Posterior cingulate gyrus (tissue), 11 donors: ENCODE measurements at regions not wholly inside any gene's neighbourhood (a gene's known extent, or its start where the extent isn't known, plus 50 kb on each side); places are given as distances from the start of the nearest gene placed in this dataset.
A peak's percentile ranks its signal among the peaks of the same experiment; 100 is the strongest.

Experiments used
- DNase-seq, 10 donors: peaks; one replicate each; pipeline versions ENCODE4 v3.0.0 to v3.0.0-alpha.2; 2020 to 2021; ENCODE audit warnings: mixed read lengths in 3 of 10
- intact Hi-C: fragments of 100-400 bp; cut with DNase I; formaldehyde crosslinking; loops from one replicate; pipeline ENCODE4 v1.15.1; 2023

DNA sequence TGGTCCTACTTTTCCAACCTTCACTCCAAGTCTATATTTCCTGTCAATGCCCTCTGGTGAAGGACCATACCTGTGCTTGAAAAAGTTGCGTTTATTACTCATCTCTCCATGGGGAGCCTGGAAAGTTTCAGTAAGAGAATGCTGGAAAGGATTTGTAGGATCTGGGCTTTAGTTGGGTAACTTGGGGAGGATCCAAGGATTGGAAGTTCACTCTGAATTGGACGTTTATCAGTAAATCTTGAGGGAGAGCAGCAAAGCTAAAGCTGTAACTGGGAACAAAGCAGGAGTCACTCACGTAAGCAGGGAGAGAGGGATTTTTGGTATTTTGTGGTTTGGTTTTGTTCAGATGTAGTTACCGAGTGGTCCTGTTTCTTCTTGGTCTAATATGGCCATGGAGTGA, 51.4 kb upstream of the NPVF start:
- intact Hi-C loops, result no loop called here
- DNase-seq, result no peak

DNA sequence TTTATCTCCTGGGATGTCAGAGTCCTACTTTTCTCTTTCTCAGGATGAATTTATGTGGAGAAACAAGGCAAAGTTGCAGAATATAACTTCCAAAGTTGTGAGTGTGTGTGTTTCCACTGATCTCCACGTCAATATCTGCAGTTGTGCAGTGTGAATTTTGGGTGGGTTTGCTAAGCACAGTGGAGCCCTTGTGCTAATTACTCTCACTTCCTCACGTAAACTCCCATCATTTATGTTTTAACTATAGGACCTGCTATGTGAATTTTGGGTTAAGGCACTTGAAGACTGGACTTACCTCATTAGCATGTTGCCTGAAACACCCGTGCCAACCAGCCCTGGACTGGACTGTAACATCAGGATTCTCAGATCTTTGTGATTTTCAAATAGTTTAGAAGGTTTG, 51.9 kb upstream of the NPVF start:
- no peak for DNase-seq
- intact Hi-C loops, result no loop called here

DNA sequence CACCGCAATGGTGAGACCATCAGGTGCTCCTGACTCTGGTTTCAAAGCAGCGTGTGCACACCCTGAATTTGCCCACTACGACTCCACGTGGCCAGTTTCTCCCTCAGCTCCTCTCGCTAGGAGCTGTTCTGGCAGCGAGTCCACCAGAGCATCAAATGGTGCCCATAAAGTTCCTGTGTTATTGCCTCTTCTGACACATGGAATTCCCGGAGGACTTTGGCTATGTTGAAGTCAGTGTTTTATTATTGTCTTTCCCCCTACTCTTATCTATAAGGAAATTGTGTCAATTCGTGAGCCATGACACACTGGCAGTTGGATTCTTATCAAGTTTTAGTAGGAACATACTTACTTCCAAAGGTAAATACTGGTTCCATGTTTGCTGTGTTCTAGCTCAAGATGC, 53.9 kb upstream of the NPVF start:
- DNase-seq, result no peak
- intact Hi-C loops, result no loop called here

DNA sequence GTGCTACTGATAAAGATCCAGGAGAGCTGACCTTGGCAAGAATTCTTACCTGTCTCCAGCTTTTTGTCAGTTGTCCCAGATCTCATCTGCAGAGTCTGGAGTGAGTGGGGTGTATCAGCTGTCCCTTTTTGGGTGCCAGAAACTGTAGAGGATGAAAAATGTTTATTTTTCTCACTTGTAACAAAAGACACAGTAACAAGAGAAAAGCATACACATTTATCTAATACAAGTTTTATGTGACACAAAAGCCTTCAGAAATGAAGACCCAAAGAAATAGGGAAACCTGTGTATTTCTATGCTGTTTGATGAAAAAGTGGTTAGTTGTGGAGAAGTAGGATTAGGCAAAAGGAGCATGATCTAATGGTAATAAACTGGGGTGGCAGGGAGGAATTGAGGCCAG, 58.5 kb upstream of the NPVF start:
- intact Hi-C loops, result no loop called here
- DNase-seq, result no peak

DNA sequence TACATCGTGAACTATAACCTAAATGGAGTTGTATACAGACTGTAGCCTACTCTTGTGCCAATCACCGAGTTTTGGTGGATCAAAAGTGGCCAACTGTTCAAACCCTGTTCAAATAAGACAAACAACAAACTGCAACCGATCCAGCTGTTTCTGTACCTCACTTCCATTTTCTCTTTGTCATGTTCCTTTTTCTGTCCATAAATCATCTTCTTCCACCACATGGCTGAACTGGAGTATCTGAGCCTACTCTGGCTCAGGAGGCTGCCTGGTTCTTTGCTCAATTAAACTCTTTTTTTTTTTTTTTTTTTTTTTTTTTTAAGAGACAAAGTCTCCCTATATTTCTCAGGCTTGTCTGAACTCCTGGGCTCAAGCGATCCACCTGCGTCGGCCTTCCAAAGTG, 59.0 kb upstream of the NPVF start:
- no peak for DNase-seq
- intact Hi-C loops, result no loop called here

DNA sequence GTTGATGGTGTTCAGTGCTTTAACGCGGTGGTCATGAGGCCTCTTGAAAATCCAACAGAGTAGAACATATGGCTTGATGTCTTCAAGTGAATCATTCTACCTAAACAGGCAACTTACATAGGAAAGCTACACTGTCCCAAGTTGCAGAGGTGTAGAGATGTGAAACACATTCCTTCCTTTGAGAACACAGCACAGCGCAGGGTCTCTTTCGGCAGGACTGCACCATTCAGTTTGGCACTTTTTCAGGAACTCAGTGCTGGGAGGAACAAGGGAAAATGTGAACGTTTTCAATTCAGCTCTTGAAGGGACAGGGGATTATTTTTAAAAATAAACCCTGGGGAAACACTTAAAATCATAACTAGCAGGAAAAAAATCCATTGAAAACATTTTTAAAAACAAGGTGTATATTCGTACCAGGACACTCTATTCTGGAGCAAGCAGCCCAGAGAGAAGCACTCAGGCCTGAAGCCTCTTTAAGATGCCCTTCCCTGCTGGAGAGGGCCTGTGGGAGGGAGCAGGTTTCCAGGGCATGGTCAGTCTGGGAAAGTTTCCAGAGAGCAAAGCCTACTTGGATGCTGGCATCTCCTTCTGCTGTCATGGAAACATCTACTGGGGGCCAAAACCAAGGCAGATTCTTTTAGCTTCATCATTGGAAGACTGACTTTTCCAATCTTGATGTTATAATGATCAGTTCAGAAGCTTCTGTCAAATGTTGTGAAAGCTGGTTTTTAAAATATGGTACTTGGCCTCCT, 60.4 kb upstream of the NPVF start:
- intact Hi-C loops, result no loop called here
- peak in 5 of 10 donors; percentile 17 to 82 (median 20) for DNase-seq

DNA sequence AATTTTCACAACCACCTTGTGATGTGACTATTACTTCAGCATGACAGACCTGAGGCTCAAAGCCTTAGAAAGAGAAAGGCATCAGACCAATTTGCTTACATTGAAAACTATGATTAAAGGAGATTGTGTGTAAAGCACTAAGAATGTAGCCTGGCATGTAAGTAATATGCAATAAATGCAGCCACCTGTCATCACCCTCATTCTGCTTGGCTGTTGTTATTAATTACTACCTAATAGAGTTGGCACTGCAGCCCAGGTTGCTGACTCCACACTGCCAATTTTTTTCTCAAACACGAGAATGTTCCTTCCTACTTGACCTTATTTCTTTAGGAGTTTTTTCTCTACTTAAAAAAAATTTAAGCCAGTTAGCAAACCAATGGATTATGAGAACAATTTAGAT, 61.2 kb upstream of the NPVF start:
- DNase-seq, result no peak
- intact Hi-C loops, result no loop called here

DNA sequence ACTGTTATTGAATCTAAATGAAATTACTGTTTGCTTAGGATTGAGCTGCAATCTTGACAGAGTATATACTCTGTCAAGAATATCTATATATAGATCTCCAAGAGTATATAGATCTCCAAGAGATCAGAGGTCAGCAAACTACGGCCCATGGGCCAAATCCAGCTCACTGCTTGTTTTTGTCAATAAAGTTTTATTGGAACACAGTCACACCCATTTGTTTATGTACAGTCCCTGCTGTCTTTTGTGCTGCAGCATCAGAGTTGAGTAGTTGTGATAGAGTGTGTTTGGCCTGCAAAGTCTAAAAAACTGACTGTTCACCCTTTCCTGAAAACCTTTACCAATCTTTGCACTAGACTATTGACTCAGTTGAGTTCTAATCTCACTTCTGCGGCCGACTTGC, 66.3 kb upstream of the NPVF start:
- no peak for DNase-seq
- intact Hi-C loops, result no loop called here

DNA sequence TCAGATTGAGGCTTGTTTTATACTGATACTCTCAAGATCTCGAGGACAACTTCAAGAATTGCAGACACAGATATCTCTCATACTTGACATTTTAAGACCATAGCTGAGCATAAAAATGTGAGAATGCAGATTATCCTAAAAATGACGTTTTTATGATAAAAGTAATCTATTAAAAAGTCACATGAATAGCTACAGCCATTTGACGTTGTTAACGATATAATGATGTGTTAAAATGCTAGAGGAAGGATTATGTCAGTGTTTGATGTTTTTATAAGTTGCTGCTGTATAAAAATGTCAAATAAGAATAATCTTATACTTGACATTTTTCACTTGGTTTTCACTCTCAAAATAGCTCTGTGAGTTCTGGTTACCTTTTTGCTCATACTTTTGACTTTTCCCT, 67.1 kb upstream of the NPVF start:
- DNase-seq, result no peak
- intact Hi-C loops, result no loop called here

DNA sequence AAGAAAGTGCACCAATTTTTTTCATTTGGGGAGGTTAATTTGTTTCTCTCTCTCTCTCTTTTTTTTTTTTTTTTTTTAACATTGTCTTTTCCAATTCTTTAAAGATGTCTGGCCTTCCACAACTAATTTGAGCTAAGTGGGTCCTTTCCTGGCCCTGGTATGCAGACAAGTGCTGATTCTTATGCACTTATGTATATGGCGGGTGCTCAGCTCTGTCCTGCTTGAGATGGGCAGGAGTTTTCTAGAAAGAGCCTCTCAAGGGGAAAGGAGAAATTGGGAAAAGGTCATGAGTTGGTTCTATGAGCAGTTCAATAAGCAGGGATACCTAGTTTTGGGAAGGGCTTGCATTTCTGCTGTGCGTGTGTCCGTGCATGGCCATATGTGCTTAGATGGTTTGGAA, 67.8 kb upstream of the NPVF start:
- intact Hi-C loops, result no loop called here
- no peak for DNase-seq

DNA sequence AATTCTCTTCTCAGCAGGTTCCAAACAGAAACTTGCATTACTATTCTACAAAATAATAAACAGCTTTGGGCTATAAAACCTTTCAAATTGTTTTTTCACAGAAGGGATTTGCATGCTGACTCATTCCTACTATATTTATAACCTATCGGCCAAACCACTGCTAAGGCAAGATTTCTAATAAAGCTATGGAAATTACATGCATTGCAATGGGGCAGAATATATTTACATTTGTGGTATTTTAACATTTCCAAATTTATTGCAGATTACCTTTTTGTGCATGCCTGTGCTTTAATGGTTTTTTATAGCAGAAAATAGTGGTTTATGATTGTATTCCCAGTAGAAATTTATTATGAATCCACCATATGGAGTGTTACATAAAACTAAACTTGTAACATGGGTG, 69.0 kb upstream of the NPVF start:
- DNase-seq, result no peak

DNA sequence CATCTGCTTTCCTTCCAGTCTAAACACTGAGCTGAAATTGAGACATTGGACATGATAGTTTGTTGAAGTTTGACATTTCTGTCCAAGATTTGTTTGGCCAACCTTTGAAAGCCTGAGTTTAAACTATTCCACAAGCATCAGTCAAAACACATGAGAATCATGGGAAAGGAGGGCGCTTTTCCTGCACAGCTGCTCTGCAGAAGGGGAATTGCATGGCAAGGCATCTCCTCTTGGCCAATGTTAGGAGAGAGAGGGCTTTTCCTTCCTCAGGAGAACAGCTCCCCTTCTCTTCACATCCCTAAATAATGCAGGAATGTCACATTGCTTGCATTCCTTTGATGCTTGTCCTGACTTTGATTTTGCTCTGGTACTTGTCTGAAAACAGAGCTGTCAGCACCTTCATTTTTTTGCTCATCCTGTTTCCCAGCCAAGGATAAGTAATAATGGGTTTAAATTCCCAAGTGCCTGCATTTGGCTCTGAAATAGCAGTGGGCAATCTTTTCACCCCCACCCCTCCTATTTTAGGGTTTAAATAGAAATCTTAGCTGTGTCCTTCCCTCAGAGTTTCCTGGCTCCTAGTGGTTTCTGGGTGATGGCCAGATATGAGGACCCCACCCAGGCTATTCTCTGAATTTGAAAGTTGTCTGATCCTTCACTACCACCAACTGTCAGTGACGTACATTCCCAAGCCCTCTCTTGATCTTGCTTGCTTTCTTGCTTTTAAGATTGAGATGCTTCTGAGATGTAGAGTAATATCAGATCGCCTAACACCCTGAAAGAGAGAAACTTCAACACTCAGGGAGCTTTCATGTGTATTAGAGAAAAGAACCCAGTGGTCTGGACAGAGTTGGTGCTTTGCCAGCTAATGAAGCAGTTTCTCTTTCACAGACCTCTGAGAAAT, 75.2 kb upstream of the NPVF start:
- DNase-seq, result no peak
- intact Hi-C loops, result no loop called here

More for the DNA sequence above, 69.0 kb upstream of the NPVF start:
- intact Hi-C loops, result no loop called here

DNA sequence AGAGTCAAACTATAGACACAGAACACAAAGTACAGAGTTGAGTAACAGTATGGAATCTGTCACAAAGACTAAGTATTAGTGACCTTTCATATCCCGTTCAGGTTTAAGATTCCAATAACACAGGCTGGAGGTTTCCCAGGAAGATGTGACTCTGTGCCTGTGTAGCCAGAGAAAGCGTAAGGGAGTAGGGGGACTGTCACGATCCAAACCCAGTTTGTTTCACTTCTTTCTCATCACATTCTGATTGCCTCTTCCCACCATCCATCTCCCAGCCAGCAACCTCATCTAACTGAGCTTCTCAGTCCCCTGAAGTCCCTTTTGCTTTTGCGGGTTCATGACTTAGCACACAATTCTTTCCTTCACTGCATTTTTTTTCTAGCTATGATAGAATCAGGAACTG, 76.4 kb upstream of the NPVF start:
- no peak for DNase-seq
- intact Hi-C loops, result no loop called here

DNA sequence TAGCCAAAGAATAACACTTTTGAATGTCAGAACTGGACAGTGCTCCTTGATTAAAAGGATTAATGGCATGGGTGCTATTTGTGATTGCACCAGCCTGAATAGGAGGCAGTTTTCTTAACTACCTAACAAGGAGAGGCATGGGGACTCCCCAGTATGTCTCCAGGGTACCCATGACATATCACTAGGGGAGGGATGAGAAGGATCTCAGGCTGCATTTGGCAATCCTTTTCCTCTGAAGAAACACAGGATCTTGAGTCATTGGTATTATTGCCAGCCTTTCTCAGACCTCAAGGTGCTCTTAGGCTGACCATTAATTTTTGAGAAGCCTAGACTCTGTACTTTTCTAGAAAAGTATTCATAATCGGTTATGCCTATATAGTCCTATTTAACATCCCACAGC, 77.5 kb upstream of the NPVF start:
- intact Hi-C loops, result no loop called here
- DNase-seq, result no peak

DNA sequence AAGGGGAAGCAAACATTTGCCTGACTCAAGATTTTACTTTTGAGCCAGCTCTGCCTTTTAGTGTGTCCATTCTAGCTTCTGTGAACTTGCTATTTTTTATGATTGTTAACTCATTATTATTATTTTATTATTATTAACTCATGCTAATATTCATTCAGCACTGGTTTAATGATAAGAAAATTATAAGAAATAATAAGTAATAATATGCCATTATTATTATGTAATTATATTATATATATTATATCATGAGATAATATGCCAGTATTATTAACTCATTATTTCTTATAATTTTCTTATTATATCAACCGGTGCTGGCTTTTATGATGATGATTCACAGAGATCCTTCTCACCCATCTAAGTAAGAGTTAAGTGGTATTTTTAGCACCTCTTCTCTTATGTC, 79.3 kb upstream of the NPVF start:
- intact Hi-C loops, result no loop called here
- no peak for DNase-seq

DNA sequence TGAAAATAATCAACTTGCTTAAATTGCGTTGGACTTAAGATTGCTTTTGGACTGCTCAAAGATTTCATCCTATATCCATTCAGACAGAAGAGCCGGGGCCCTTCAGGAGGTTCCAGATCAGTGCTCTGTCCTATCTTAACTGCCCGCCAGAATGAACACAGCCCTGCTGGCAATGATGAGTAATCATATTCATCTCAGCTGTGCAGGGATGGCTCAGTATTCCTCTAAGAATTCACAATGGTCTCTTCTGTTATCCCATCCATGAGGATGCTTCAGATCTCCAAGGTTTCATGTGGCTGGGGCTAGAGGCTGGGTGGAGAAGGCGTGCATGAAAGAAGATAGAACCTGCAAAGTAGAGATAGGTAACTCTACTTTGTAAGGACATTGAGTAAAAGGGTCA, 80.0 kb upstream of the NPVF start:
- intact Hi-C loops, result no loop called here

DNA sequence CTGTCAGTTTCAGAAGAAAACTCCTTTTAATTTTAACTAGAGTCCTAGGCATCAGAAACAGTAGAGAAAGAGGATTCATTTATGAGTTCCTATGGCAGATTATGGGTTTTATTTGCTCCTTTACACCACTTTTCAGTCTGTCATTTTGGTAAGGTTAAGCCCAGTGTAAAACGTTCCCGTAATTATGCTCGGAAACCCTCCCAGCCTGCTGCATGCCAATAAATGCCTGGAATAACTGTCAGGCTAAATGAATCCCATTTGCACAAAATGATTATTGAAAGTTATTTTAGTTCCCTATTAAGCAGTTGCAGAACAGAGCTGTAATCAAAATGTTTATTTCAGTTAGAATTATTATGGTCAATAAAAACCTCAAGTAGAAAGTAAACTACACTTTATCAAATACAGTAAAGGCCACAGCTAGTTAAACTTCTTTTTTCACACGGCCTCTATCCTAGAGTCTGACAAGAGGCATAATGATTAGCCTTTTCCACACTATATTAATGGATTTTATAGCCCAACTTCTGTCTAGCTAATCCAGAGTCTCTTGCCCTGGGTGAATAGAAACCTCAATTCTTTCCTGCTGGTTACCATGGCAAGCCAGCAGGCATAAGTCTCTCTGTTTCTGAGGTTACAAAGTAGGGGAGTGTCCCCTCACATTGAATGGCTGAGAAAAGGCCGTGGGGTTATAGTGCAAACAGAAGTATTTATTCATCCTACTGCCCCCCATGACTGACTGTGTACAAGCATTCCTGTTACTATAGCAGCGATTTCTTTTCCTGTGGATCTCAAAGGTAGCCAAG, 80.8 kb upstream of the NPVF start:
- intact Hi-C loops, result no loop called here
- no peak for DNase-seq

More for the DNA sequence above, 80.0 kb upstream of the NPVF start:
- DNase-seq, result no peak

DNA sequence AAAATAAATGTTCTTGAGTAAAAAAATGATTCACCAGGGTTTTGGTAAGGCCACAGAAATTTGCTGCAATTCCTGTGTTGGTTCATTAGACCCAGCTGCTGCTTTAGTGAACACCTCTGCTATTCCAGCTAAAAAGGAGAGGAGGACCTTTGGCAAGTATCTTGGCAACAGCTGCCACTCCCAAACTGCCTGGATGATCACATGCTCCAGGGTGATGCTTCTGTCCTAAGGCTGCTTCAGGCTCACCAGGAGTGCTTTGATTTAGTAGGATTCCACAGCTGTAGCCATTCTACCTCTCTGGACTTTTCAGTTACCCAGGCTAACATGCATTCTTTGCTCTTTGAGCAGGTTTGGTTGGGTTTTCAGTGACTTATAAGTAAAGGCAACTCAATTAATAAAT, 82.6 kb upstream of the NPVF start:
- DNase-seq, result peak in 1 of 10 donors; percentile 62
- intact Hi-C loops, result no loop called here

DNA sequence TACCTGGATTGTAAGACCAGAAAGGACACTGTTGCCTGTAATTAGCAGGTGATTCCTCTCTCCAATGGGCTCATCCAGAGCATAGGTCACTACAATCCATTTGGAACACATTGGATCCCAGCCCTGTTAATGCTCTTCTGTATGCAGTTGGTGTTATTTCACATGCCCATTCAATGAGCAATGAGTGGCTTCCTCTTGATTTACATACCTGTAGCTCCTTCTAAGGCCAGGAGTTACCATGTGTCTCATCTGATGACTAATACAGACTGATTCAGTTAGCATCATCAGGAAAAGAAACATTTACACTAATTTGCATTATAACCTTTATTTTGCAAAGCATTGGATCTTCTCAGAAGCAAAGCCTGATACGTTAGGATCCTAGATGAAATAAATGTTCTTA, 83.1 kb upstream of the NPVF start:
- no peak for DNase-seq
- intact Hi-C loops, result no loop called here

DNA sequence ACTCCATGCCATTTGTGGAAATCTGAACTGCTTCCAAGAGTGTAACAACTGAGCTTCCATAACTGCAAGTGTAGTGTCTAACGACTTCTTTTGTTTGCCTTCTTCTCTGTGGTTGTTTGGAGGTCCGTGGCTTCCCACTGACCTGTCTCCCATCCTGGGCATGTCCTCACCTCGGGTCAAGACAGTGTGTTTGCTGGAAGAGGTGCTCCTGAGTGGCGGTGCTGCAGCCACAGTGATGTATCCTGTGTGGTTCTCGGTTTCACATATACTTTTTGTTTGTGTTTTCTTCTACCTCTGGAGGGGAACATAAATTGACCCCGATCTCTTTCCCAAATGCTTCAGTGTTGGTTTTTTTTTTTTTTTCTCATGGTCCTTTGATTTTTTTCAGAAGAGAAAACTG, 84.7 kb upstream of the NPVF start:
- DNase-seq, result peak in 1 of 10 donors; percentile 55
- intact Hi-C loops, result no loop called here

DNA sequence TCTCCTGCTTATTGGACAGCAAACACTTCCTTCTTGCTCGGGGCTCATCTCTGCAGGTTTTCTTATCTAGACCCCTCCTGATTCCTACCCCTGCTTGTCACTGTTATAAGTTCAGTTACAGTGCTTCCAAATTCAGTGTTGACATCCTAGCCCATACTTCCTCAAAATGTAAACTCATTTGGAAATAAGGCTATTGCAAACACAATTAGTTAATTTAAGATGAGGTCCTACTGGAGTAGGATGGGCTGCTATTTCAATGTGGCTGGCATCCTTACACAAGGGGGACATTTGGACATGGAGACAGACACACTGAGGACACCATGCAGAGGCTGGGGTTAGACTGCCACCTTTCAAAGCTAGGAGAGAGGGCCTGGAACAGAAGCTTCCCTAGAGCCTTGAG, 85.2 kb upstream of the NPVF start:
- intact Hi-C loops, result no loop called here
- DNase-seq, result no peak
